ELF-1 (cell line): ENCODE measurements at regions not wholly inside any gene's neighbourhood (a gene's known extent, or its start where the extent isn't known, plus 50 kb on each side); places are given as distances from the start of the nearest gene placed in this dataset.
"Not testable (repeated sequence)": the region's sequence is repeated elsewhere in the genome, so short reads cannot be mapped to it uniquely, and the experiment has no call there.

Experiments used
- DNase-seq: peaks from one replicate; pipeline ENCODE4 v3.0.0-alpha.2; 2016; ENCODE audit warnings: low read depth, low spot score

DNA sequence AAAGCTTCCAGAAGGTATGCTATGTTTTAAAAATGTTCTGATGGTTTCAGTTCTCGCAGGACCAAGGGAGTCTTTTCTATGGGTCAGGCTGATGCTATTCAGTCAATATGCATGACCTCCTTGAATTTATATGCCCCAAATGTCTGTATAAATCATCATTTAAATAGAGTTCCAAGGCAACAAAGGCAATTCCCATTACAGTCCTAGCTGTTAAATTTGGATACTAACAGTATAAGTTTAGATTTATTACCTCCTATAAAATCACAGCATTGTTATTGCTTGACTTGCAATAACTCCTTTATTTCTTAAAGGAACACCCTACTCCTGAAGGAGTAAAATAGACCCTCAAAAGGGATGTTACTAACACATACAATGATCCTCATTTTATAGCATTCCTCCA is 387.7 kb upstream of the CHD1 start:
- no peak for DNase-seq

DNA sequence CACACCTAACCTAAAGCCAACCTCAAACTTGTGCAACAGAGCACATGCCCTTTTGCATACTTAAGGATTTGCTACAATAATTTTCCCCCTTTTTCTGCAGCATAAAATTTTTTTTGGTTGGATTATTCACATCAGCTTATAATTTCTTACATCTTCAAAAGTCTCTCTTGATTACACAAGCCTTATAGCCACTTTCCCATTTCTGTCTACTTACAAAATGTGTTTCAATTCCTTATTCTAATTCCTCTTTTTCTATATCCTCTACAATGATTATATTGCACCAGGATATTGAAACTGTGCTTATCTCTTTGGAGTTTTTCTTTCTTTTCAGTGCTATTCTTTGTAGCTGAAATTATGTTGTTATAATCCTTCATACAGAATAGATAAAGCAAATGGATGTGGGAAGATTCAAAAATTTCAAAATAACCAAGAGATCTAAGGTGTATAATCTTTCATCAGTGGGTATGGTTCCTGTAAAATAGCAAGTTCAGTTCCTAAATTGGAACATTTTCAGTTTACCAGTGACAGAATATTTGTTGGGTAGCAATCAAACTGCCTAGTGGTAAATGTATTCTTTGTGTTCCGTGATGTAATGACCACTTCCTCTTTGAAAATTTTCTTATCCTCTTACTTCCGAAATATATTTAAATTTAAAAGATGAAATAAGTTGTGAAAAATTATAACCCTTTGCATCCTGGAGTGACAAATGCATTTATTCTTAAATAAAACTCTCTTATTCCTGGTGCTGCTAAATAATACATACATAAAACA is 386.8 kb upstream of the CHD1 start:
- DNase-seq: no peak

DNA sequence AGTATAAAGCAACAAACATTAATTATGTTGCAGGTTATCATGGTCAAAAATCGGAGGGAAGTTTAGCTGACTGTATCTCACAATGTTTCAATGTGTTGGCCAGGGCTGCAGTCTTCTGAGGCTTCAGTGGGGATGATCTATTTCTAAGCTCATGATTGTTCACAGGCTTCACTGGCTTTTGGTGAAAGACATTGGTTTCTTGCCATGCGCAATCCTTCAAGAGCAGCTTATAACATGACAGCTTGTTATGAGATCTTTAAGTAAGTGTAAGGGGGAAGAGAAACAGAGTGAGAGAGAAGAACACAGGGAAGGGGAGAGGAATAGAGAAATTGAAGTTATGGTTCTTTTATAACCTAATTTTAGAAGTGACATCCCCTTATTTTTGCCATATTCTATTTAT is 385.9 kb upstream of the CHD1 start:
- no peak for DNase-seq

DNA sequence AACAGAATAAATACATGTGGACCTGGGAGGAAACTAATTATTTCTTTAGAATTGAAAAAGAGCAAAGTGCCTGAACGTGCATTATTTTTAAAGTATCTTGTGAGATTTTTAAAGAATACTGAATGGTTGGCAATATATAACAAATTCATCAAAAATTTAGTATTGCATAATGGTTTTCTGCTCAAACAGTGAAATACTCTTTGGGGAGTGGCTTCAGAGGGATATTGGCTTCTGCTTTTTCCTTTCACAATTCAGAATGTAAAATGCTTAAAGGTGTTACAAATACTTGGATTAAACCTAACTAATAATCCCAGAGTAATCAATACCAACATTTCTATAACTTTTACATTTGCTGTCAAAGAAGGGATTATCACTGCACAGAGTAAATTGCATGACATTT is 379.3 kb upstream of the CHD1 start:
- no peak for DNase-seq

DNA sequence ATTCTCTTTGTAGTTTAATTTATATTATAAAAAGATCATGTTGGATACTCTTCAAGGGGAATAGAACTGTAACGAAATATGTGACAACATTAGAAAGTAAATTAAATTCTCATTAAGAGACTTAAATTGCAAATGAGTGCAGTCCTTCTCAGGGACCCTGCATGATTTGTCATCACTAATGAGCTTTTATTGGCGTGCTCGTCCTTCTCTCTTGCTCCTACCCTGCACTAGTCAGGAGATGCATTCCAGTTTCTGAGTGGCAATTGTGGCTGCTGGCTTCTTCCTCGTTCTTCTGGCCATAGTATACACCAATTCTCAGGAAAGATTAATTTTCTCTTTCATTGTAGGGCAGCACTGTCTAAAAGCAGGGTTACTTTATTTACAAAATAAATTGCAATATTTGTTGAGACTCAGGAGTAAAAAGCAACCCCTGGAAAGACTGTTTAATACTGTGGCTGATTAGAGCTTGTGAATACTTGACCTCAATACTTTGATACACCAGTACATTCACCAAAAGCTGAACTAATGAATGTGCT is 376.3 kb upstream of the CHD1 start:
- DNase-seq: no peak

DNA sequence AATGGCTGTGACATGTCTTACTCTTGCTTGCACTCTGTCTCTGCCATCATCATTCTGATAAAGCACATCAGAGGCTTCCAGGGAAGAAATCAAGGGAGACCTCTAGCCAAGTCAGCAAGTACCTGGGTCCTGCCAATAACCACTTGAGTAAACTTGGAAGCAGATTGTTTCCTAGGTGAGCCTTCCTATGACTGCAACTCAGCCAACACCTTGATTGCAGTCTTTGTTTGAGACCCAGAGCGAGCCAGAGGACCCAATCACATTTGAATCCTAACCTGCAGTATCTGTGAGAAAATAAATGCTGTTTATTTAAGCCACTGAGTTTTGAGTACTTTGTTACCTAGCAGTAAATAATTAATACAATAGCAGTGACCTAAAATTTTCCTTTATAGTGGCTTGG is 356.8 kb upstream of the CHD1 start:
- no peak for DNase-seq

DNA sequence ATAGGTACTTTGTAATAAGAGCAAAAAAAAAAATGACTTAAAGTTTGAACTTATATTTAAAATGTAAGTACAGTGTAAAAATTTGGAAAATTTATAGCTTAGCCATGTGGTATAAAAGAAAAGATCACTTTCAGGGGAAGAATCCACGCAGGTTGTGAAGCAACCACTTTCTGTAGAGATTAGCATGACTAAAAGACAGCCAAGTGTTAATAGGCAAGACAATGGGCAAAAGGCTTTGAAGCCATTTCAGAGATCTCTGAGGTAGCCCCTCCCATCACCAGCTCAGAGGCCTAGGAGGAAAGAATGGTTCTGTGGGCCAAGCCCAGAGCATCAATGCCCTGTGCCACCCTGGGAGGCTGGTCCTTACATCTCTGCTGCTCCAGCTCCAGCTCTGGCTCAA is 346.3 kb upstream of the CHD1 start:
- DNase-seq: no peak

DNA sequence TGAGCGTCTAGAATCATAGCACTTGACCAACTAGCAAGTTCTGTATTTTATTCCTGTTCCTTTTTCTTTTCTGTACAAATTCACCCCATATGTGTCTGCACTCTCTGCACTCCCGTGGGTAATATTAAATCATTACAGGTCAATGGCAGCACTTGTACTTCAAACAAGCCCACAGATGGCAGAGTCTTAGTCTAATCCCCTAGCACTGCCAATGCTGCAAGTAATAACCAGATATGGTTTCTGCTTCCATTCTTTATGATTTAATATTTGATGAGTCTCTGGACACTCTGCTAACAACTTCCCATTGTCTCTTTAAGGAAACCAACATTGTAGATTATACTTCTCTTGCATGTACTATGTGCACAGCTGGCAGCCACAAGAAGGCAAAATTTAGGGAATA is 343.8 kb upstream of the CHD1 start:
- DNase-seq: no peak

DNA sequence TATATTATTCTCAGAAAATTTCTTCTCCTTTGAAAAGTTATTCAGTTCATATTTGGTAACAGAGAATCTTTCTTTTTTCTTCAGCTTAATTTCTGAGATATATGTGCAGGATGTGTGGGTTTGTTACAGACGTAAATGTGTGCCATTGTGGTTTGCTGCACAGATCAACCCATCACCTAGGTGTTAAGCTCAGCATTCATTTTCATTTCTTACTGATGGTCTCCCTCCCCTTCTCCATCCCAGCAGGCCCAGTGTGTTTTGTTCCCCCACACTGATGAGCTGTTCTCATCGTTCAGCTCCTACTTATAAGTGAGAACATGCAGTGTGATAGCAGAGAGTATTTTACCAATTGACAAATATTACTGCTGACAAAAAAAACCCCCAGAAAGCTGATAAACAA is 330.0 kb upstream of the CHD1 start:
- DNase-seq: no peak

DNA sequence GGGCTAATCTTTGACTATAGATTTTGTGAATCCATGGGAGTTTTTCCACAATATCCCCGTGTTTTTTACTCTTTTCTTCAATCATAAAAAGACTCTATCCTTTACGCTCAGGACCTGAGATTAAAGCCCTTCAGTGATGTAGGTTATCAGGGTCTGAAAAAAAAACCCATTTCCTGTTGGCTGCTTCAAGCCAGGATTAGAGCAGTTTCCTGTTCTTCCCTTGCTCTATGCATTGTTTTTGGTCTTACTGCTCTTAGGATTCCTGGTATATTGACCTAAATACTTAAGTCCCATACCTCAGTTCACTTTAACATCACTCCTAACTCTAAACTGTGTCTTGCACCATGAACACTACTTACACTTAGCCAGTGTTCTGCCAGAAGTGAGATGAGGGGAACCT is 319.3 kb upstream of the CHD1 start:
- no peak for DNase-seq

DNA sequence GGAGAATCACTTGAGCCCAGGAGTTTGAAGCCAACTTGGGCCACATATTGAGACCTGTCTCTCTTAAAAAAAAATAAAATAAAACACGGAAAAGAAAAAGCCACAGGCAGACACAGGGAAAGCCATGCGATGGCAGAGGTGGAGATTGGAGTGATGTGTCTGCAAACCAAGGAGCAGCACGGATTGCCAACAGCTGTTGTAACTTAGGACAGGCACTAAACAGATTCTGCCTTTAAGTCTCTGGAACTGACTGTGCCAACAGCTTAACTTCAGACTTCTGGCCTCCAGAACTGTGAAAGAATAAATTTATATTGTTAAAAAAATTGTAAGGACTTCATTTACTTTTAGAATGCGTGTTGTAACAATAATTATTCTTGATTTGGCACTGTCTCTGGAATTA is 318.5 kb upstream of the CHD1 start:
- DNase-seq: no peak

DNA sequence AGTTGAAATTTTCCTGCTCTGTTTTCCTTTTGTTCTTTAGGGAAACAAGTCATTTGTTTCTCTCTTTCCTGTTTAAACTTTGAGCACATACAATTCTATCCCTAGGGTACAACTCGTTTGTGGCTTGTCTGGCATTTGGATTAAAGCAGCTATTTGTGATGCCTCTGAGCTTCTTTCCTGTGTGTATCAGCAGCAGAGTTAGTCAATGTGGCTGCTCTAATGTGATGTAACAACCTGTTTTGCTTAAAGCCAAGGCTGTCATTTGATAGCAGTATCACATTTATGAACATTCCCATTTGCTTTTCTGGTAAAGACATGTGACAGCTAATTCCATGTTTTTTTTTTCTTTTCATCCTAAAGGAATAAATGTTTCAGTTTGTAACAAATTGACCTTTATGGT is 314.3 kb upstream of the CHD1 start:
- DNase-seq: no peak

DNA sequence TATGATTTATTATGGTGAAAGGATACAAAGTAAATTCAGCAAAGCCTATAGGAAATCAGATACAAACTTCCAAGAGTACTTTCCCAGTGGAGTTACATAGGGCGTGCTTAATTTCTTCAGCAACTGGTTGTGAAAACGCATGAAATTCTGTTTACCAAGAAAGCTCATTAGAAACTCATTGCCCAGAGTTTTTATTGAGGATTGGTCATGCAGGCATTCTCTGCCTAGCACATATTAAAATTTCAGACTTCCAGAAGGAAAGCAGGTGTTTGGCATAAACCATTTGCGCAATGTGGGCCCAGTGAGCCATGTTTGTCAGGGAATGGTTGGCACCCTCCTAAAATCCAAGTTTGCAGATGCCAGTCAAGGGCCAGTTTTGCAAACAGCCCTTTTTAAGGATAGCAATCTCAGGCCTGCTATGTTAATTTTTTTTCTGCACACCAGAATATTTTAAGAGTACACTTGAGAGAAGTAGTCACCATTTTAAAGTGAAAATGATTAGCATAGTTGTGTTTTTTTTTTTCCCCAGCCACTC is 311.1 kb upstream of the CHD1 start:
- DNase-seq: no peak

DNA sequence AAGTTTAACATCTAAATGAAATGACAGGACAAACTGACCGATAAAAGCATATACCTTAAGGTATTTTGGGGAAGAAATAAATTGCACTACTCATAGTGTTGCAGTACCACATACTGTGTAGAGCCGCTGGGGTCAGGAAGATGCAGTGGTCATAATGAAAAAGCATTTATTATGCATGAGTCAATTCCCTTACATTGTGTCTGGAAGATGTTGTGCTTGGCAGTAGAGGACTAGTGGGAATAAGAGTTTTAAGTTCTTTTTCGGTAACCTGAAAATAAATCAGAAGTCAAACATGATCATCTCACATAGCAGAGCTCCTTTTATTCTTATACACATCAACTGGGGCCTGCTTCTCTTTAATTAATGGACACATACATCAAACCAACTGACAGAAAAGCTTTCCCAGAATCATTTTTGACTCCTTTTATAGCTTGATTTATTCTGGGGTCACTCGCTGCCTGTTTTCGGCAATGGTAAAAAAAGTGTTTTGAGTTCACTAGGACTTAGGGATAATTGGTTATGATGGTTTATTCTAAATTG is 262.5 kb upstream of the CHD1 start:
- DNase-seq: no peak

DNA sequence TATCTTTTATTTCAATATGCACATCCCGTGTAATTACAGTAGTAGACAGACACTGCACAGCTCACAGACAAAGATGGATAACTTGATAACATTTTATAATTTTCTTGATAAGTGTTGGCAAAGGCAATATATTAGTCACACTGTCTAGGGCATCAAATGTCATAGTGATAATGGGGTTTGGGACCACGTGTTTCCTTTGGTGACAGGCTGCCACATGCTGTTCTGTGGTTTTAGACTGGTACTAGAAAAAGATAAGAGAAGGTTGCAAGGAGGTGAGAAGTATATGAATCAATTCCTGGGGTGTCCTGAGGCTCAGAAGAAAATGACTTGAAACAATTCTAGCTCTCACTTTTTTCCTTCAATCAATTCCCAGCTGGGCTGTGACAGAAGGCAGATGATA is 258.8 kb upstream of the CHD1 start:
- DNase-seq: no peak

DNA sequence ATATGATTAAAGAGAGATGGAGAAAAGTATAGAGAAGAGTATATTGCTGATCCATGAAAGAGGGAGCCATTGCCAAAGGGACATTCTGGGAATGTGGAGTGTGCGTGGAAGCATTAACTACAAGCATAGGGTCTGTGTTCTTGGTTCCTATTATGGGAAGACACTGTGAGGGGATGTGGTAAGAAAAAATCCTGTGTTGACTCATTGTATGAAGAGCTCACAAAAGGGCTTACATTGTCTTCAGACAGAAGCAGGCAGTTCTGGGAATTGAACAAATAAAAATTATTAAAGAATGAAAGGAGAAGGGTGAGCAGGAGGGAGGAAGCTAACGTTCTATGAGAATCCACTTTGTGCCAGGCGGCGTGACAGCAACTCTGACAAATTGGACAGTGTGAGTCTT is 250.4 kb upstream of the CHD1 start:
- DNase-seq: no peak

DNA sequence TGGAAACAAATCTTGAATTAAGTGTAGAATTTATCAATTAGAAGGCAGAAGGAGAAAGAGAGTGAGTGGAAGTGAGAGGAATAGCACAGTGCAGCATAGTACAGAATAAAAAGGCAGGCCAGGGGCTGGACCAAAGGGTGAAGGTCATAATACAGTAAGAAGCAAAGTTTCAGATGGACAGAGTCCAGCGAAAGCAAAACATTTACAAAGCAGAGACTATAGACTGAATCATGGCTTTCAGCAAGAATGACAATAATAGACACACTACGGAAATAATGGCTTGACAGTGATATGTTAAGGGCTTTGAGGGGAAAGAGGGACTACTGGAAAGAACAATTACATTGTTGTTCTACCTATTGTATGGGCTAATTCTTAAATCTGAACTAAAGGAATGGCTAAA is 249.0 kb upstream of the CHD1 start:
- no peak for DNase-seq

DNA sequence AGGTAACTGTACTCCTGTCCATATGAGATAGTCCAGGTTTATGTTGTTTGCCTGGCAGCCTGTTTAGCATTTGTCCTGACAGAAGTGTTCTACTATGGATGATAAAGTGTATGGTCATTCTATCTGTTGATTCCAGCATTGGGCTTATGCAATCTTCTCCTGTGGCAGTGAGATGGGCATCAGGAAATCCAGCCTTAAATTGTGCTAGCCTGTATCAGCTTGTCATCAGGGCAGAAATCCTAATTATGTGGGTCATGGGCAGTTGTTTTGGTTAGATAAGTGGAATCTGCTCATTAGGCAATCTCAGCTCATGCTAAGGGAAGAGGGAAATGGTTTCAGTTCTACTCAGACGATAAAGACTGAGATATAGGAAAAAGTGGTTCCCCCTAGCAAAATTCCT is 247.4 kb upstream of the CHD1 start:
- DNase-seq: no peak

DNA sequence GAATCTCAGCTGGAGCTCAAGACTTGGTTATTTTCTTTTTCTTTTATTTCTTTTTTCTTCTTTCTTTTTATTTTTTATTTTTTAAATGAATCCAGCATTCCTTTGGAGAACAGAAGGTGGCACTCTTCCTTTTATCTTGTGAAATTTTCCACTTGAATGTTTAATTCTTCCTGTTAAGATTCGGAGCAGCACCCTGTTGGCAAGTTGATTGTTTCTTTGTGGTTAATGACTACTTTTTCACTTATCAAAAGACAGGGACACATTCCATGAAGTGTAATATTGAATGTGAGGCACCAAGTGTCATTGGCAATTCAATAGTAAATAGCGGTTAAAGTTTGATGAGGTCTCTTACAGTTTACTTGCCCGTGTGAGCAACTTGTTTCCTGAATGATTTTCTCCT is 240.5 kb upstream of the CHD1 start:
- no peak for DNase-seq

DNA sequence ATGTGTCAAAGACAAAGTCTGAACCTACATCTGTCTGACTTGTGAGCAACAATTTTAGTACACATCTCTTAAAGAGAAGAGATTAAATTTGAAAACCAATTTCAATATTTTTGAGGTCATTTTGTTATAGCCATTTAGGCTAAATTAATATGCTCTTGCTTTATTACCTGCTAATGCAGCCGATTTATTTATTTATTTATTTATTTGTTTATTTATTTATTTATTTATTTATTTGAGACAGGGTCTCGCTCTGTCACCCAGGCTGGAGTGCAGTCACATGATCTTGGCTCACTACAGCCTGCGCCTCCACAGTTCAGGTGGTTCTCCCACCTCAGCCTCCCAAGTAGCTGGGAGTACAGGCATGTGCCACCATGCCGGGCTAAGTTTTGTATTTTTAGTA is 232.7 kb upstream of the CHD1 start:
- not testable (repeated sequence) for DNase-seq

DNA sequence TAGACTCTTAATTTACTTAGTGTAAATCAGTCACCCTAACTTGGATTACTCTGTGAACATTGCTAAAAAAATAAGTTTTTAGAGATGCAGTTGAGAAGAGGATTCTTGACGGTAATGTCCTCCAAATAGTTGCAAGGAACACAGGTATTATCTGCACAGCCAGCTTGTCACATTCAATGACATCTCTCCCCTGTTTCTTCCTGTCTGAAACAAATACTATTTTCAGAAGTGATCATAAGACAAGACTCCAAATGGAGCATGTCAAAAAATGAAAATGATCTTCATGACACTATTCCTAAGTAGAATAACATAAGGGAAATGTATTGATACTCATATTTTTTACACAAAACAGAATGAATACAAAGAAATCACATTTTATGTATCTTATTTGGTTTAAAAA is 227.9 kb upstream of the CHD1 start:
- DNase-seq: no peak

DNA sequence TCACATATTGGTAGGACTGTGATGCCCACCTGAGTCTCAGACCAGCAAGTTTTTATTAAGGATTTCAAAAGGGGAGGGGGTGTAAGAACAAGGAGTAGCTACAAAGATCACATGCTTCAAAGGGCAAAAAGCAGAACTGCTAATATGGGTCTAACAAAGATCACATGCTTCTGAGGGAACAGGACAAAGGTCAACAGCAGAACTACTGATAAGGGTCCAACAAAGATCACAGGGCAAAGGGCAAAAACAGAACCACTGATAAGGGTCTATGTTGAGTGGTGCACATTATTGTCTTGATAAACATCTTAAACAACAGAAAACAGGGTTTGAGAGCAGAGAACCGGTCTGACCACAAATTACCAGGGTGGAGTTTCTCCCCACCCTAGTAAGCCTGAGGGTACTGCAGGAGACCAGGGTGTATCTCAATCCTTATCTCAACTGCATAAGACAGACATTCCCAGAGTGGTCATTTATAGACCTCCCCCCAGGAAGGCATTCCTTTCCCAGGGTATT is 214.5 kb upstream of the CHD1 start:
- peak; percentile 1 for DNase-seq

DNA sequence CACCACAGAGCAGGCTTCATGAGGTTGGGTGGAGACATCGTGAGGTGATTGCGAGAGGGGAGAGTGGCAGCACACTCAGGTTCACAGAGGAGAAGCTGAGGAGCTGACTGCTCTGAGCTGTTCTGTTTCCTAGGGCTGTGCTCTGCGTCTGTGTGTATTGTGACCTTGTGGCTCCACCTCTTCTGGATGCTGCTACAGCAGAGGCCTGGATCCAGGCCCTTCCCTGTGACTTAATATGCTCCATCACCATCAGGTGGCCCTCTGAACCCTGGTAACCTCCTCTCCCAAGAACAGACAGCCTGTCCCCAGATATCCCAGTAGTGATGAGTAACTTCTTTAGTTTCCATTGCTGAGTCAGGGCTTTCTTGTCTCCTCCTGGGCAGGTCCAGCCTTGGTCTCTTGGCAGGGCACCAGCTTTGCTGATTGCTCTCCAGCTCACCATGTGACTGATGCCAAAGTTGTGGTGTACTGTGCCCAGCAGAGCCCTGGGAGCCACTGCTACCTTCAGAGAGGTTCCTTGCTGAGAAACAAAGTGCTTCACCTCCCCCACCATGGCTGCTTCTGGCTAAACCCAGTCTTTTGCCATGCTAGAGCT is 212.8 kb upstream of the CHD1 start:
- DNase-seq: no peak
